Stimulated activated CD8-positive, alpha-beta memory T cell treated with anti-CD3 and anti-CD28 coated beads, Interleukin-12 subunit alpha, Interleukin-12 subunit beta, amount 100 ng/mL, for 24 hours (primary cell): ENCODE measurements at regions not wholly inside any gene's neighbourhood (a gene's known extent, or its start where the extent isn't known, plus 50 kb on each side); places are given as distances from the start of the nearest gene placed in this dataset.
A peak's percentile ranks its signal among the peaks of the same experiment; 100 is the strongest.
"Not testable (repeated sequence)": the region's sequence is repeated elsewhere in the genome, so short reads cannot be mapped to it uniquely, and the experiment has no call there.

Source experiments
- DNase-seq: peaks from one replicate; pipeline ENCODE4 v3.0.0-alpha.2; 2020; ENCODE audit errors: extremely low read depth

GRCh38 chr5:134471858-134472449 is 53.5 kb upstream of the JADE2 start:
- DNase-seq, result not testable (repeated sequence)

- DNase-seq, result no peak
Measured at GRCh38 chr5:134468921-134469400, 56.5 kb upstream of the JADE2 start.

- no peak for DNase-seq
Measured at GRCh38 chr5:134467231-134467630, 55.5 kb upstream of the CDKN2AIPNL start.

- DNase-seq, result no peak
Measured at GRCh38 chr5:134466241-134467069, 54.8 kb upstream of the CDKN2AIPNL start.

GRCh38 chr5:134465816-134466240 is 54.1 kb upstream of the CDKN2AIPNL start:
- DNase-seq, result peak; percentile 17

GRCh38 chr5:134464988-134465815 is 53.5 kb upstream of the CDKN2AIPNL start:
- DNase-seq, result no peak

- DNase-seq, result no peak
Measured at GRCh38 chr5:134463991-134464760, 52.5 kb upstream of the CDKN2AIPNL start.

- DNase-seq, result no peak
Measured at GRCh38 chr5:134463176-134463720, 51.6 kb upstream of the CDKN2AIPNL start.

GRCh38 chr5:134462761-134463160 is 51.1 kb upstream of the CDKN2AIPNL start:
- no peak for DNase-seq

GRCh38 chr5:134462047-134462575 is 50.4 kb upstream of the CDKN2AIPNL start:
- no peak for DNase-seq
